ENCODE measurements at regions not wholly inside any gene's neighbourhood (a gene's known extent, or its start where the extent isn't known, plus 50 kb on each side); places are given as distances from the start of the nearest gene placed in this dataset.

DNA sequence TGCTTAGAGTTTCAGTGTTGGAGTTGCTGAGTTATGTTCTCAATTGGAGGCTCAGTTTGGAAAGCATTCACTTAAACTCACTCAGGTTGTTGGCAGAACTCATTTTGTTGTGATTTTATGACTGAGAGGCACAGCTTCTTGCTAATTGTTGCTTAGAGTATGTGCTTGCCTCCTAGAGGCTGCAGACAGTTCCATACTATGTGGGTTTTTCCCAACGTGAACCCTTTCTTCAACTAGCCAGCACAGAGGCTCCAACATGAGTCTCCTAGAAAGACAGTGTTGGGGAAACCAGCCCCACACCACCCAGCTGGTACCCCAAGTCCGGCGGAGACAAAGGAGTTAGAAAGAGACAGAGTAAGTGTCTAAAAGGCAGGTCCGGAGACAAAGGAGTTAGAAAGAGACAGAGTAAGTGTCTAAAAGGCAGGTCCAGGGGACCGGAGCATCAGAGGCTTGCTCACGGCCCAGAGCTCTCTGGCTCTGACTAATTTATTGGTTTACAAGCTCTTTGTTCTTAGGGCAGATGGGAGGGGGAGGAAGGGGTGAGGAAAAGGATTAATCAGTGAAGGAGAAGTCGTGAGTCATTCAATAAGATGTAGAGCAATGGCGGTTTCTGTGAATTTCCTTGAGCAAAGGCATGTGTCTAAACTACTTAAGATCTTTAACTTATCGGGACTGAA, 999.7 kb upstream of the LRRTM1 start:
- Mint-ChIP-seq H3K9me3 (peaks cover 6 to 24% (median 12%) of the 10 kb centered on the region in 7 donors), H3K36me3 (no peaks in the 10 kb centered on the region), H3K27me3 (no peaks in the 10 kb centered on the region), H3K4me1 (no peaks in the 10 kb centered on the region), H3K4me3 (no peak overlapping the region), H3K27ac (no peak overlapping the region)
- no peak for ATAC-seq (ENCODE audit: low read depth in 2 of 2)
- no peak for DNase-seq

DNA sequence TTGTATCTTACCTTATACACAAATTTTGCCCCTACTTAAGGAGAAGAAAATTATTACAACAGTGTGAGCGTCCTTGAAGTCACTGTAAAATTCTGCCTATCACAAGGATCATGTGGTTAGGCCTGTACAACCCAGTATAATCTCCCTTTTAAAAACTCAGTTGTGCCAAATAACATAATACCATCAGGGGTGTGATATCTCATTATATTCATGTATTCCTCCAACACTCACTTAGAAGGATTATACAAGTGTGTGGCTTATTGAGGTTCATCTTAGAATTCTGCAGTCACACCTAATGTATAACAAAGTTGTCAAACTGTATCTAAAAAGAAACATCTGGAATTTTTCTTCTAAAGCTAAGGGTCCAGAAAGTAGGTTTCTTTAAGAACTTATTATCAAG, 998.8 kb upstream of the LRRTM1 start:
- Mint-ChIP-seq H3K36me3 (no peaks in the 10 kb centered on the region), H3K4me1 (no peaks in the 10 kb centered on the region), H3K27me3 (no peaks in the 10 kb centered on the region), H3K9me3 (peaks cover 6 to 24% (median 12%) of the 10 kb centered on the region in 7 donors), H3K27ac (no peak overlapping the region), H3K4me3 (no peak overlapping the region)
- ATAC-seq (ENCODE audit: low read depth in 2 of 2) = no peak
- no peak for DNase-seq

DNA sequence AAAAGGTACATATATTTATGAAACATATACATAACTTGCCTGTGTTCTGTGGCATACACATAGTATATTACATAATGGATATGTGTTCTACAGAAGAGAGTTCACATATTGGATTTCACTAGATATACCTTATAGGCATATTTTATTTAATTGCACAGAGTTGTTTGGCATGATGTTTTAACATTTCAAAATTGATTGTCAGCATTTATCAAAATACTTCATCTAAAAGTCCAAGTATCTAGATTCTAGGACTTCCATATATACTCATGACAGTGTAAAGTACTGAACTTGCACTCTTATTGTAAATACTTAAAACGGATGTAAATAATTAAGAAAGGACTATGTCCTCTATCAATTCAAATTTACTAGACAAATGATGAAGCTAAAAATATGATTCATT, 995.3 kb upstream of the LRRTM1 start:
- H3K4me3 Mint-ChIP-seq = no peak overlapping the region
- no peaks in the 10 kb centered on the region for H3K36me3 Mint-ChIP-seq
- peaks cover 3 to 15% (median 8%) of the 10 kb centered on the region in 7 donors for H3K9me3 Mint-ChIP-seq

DNA sequence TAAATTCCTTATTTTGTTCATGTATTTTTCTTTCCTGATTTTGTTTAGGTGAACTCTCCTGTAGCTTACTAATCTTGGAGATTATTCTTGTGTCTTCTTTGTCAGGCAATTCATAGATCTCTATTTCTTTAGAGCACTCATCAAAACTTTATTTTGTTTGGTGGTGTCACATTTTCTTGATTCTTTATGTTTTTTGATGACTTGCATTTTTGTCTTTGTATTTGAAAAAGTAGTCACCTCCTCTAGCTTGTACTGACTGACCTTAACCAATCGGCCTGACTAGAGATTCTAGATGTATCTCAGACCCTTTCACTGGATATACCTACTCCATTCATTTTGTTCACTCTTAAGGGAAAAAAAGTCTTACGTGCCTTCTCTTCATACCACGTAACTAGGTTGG, 986.3 kb upstream of the LRRTM1 start:
- peaks cover 6 to 13% (median 8%) of the 10 kb centered on the region in 7 donors for H3K9me3 Mint-ChIP-seq
- H3K36me3 Mint-ChIP-seq = no peaks in the 10 kb centered on the region
- DNase-seq (no peak), ATAC-seq (ENCODE audit: low read depth in 2 of 2) (no peak)
- no peaks in the 10 kb centered on the region for H3K4me1 Mint-ChIP-seq
- no peaks in the 10 kb centered on the region for H3K27me3 Mint-ChIP-seq
- no peak overlapping the region for H3K27ac Mint-ChIP-seq
- no peak overlapping the region for H3K4me3 Mint-ChIP-seq

More for the DNA sequence above, 995.3 kb upstream of the LRRTM1 start:
- ATAC-seq (ENCODE audit: low read depth in 2 of 2) (no peak), DNase-seq (no peak)
- no peaks in the 10 kb centered on the region for H3K27me3 Mint-ChIP-seq
- no peak overlapping the region for H3K27ac Mint-ChIP-seq
- H3K4me1 Mint-ChIP-seq = no peaks in the 10 kb centered on the region

DNA sequence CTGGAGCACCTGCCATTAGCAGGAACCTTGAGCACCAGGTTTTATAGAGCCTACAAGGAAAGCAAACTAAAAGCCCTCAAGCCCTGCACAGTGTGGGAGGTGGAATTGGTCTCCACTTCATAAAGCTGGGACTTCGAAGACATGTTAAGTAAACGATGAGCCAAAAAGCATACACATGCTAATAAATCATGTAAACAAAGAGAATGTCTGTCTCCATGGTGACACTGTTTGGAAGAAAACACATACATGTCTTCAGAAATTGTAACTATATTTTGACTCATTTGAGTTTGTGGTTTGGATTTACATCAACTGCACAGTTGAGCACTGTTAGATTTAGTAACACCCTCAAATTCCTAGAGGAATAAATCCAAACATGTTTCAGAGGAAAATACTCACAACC, 978.5 kb upstream of the LRRTM1 start:
- Mint-ChIP-seq H3K36me3 (no peaks in the 10 kb centered on the region), H3K4me1 (no peaks in the 10 kb centered on the region), H3K9me3 (peaks cover 0 to 7% (median 5%) of the 10 kb centered on the region in 7 donors), H3K27ac (no peak overlapping the region), H3K4me3 (no peak overlapping the region), H3K27me3 (no peaks in the 10 kb centered on the region)
- ATAC-seq (ENCODE audit: low read depth in 2 of 2) (no peak), DNase-seq (no peak)

DNA sequence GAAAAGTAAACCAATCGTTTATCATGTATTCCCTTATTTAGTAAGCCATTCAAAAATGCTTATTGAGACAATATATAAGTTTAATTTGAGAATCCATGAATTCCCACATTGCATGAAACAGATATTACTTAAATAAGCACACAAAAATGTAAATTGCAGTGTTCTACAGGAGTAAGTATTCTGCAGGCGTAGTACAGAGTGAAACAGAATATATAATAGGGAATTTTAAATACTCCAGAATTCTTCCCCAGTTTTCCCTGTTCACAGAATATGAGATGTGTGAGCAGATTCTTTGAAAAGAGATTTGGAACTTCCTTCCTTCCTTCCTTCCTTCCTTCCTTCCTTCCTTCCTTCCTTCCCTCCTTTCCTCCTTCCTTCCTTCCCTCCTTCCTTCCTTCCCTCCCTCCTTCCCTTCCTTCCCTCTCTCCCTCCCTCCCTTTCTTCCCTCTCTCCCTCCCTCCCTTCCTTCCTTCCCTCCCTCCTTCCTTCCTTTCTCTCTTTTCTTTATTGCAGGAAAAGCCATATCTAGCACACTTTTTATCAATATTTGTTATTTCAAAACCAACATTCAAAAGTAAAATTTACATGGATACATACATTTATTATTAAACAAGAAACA, 977.7 kb upstream of the LRRTM1 start:
- ATAC-seq (ENCODE audit: low read depth in 2 of 2) = no peak

DNA sequence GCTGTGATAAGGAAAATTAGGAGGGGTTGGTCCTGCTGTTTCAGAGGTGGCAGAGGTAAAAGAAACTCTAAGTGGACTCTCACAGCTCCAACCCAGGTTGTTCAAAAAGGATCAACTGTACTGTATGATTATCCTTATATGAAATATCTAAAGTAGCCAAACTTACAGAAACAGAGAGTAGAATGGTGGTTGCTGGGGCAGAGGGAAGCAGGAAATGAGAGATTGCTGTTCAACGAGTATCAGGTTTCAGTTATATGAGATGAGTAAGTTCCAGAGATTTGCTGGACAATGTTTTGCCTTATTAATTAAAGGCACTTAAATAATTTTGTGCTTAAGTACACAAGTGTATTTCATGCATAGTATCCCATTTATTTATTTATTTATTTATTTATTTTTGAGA, 972.0 kb upstream of the LRRTM1 start:
- no peak for DNase-seq
- H3K4me3 Mint-ChIP-seq = no peak overlapping the region
- peaks cover 0 to 28% (median 7%) of the 10 kb centered on the region in 7 donors for H3K9me3 Mint-ChIP-seq

More for the DNA sequence above, 977.7 kb upstream of the LRRTM1 start:
- Mint-ChIP-seq H3K4me1 (no peaks in the 10 kb centered on the region), H3K4me3 (no peak overlapping the region), H3K36me3 (no peaks in the 10 kb centered on the region), H3K9me3 (peaks cover 0 to 6% (median 5%) of the 10 kb centered on the region in 7 donors), H3K27me3 (no peaks in the 10 kb centered on the region), H3K27ac (no peak overlapping the region)
- no peak for DNase-seq

DNA sequence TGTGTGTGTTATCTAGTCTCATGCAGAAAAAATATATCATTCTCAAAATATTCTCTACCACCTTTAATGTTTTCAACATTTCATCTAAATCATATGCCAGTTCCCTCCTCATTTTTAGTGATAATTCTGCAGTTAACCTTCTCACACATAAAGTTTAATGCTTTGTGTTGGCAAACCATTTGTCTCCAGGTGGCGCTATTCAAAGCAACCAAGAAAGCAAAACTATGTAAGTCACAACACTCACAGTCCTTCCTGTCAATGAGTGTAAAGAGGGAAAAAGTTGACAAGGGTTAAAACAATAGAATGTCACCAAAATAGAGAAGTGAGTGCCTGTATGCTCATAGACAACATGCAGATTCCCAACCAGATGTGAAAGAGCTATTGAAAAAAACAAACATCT, 961.6 kb upstream of the LRRTM1 start:
- Mint-ChIP-seq H3K4me1 (no peaks in the 10 kb centered on the region), H3K4me3 (no peak overlapping the region), H3K27ac (no peak overlapping the region), H3K27me3 (no peaks in the 10 kb centered on the region), H3K9me3 (peaks cover 4 to 24% (median 6%) of the 10 kb centered on the region in 7 donors), H3K36me3 (no peaks in the 10 kb centered on the region)
- ATAC-seq (ENCODE audit: low read depth in 2 of 2) = no peak
- DNase-seq = no peak

More for the DNA sequence above, 972.0 kb upstream of the LRRTM1 start:
- H3K27ac Mint-ChIP-seq = no peak overlapping the region
- no peaks in the 10 kb centered on the region for H3K27me3 Mint-ChIP-seq
- H3K36me3 Mint-ChIP-seq = no peaks in the 10 kb centered on the region
- no peaks in the 10 kb centered on the region for H3K4me1 Mint-ChIP-seq
- ATAC-seq (ENCODE audit: low read depth in 2 of 2) = no peak

DNA sequence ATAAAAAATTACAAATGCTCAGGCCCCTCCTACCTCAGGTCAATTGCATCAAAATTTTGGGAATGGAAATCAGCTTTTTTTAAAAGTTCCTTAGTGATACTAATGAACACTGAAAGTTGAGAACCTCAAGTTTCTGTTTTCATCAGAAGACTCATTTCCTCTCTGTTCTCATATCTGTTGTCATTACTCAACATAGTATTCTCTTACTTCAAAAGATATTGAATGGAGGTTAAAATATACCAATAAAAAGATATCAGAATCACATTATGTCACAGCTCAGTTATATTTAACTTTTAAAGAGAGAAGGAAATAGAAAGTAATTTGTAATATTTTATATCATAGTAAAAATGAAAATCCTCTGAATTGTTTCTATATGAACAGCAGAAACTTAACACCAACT, 959.4 kb upstream of the LRRTM1 start:
- H3K9me3 Mint-ChIP-seq = peaks cover 2 to 17% (median 4%) of the 10 kb centered on the region in 7 donors
- ATAC-seq (ENCODE audit: low read depth in 2 of 2) = no peak
- no peaks in the 10 kb centered on the region for H3K27me3 Mint-ChIP-seq
- no peak overlapping the region for H3K27ac Mint-ChIP-seq
- no peak for DNase-seq
- no peaks in the 10 kb centered on the region for H3K4me1 Mint-ChIP-seq
- no peak overlapping the region for H3K4me3 Mint-ChIP-seq
- H3K36me3 Mint-ChIP-seq = no peaks in the 10 kb centered on the region

DNA sequence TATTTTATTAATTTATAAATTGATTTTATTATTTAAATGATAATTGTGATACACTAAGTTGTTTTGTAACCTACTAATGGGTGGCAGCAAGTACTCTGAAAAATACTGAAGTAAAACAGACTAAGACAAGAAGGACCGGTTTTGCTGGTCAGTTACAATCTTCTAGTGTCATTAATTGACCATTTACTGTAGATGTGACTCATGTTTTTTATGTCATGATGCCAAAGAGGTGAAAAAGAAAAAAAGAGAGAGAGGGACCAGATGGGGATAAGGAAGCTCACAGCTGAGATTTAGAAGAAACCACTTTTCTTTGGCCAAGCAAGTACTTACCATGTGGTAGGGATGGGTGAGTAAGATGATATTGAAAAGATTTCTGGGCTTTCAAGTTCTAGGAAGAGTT, 955.8 kb upstream of the LRRTM1 start:
- H3K27me3 Mint-ChIP-seq = no peaks in the 10 kb centered on the region
- no peak overlapping the region for H3K27ac Mint-ChIP-seq
- H3K36me3 Mint-ChIP-seq = no peaks in the 10 kb centered on the region
- H3K4me1 Mint-ChIP-seq = no peaks in the 10 kb centered on the region
- no peaks in the 10 kb centered on the region for H3K9me3 Mint-ChIP-seq
- no peak for ATAC-seq (ENCODE audit: low read depth in 2 of 2)
- no peak overlapping the region for H3K4me3 Mint-ChIP-seq
- DNase-seq = no peak

DNA sequence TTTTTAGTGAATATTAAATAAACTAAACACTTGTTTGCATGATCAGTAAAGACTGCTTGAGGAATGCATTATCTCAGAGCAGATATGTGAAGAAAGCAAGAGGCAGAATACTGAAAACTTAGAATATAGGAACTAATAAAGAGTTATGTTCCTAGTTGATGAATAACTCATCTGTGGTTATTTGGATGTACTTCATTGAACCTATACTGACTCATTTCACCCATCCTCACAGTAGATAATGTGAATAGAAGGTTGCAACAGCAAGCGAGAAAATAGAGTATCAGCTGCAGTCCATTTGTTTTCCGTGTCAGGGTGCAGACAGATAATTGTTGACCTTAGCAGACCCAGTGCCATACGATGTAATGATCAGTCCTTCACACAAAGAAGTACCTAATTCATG, 945.7 kb upstream of the LRRTM1 start:
- no peaks in the 10 kb centered on the region for H3K36me3 Mint-ChIP-seq
- H3K9me3 Mint-ChIP-seq = peaks cover 0 to 14% (median 6%) of the 10 kb centered on the region in 7 donors
- no peak overlapping the region for H3K4me3 Mint-ChIP-seq
- DNase-seq (no peak), ATAC-seq (ENCODE audit: low read depth in 2 of 2) (no peak)
- H3K27ac Mint-ChIP-seq = no peak overlapping the region
- H3K4me1 Mint-ChIP-seq = no peaks in the 10 kb centered on the region
- H3K27me3 Mint-ChIP-seq = no peaks in the 10 kb centered on the region

DNA sequence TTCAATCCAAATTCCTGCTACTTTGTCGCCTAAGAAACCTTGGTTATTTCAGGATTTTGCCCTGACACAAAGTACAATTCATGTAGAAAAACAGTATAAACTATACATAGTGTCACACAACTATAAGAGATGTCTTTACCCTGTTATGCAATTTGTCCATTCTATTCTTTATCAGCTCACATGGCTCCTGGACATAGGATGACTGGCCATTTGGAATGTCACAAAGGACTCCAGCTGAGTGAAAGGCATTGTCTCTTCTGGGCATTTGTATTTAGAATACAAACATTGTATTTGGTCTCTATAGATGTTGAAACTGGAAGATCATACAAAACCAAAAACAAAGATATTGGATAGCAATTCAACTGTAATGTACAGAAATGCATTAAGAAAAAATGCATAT, 944.6 kb upstream of the LRRTM1 start:
- H3K27me3 Mint-ChIP-seq = no peaks in the 10 kb centered on the region
- H3K36me3 Mint-ChIP-seq = no peaks in the 10 kb centered on the region
- ATAC-seq (ENCODE audit: low read depth in 2 of 2) = no peak
- no peaks in the 10 kb centered on the region for H3K4me1 Mint-ChIP-seq
- no peak overlapping the region for H3K4me3 Mint-ChIP-seq
- H3K9me3 Mint-ChIP-seq = peaks cover 0 to 14% (median 7%) of the 10 kb centered on the region in 7 donors
- H3K27ac Mint-ChIP-seq = no peak overlapping the region
- DNase-seq = no peak

DNA sequence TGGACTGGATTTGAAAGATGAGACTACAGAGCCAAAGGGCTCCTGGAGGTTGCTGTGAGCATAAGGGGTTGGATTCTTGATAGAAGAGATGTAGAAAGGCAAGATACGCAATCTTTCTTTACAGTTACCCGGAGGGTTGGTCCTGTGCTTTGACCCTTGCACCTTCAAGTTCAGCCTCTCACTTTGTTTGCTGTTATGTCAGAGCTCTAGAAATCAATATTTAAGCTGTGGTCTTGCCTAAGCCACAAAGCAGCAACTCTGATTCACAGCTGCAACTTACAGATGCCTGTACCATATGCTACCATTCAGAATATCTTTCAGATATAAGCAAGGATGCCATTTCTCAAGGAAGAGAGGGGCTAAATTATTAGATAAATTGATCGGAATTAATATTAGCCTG, 943.1 kb upstream of the LRRTM1 start:
- no peak for DNase-seq
- H3K4me3 Mint-ChIP-seq = no peak overlapping the region
- H3K36me3 Mint-ChIP-seq = no peaks in the 10 kb centered on the region
- H3K4me1 Mint-ChIP-seq = no peaks in the 10 kb centered on the region
- no peak for ATAC-seq (ENCODE audit: low read depth in 2 of 2)
- peaks cover 0 to 10% (median 5%) of the 10 kb centered on the region in 7 donors for H3K9me3 Mint-ChIP-seq
- H3K27me3 Mint-ChIP-seq = no peaks in the 10 kb centered on the region
- H3K27ac Mint-ChIP-seq = no peak overlapping the region

DNA sequence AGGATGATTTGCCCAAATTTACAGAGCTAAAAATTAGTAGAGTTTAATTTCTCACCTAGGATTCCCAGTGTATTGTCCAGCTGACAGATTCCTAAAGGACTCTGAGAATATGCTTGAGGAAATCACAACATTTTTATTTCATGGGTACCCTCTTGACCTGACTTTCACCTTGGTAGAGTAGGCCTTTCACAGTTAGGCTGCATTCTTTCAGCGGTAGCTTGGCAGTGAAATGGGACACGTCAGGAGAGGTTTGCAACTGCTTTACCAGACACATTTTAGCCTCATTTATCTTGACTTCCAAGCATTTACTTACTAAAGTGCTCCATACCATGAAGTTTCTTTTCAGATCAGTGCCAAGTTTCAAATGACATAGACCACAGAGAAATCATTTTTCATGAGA, 937.9 kb upstream of the LRRTM1 start:
- ATAC-seq (ENCODE audit: low read depth in 2 of 2) (no peak), DNase-seq (no peak)
- no peaks in the 10 kb centered on the region for H3K36me3 Mint-ChIP-seq
- peaks cover 0 to 16% (median 0%) of the 10 kb centered on the region in 7 donors for H3K9me3 Mint-ChIP-seq
- no peak overlapping the region for H3K27ac Mint-ChIP-seq
- no peak overlapping the region for H3K4me3 Mint-ChIP-seq
- H3K4me1 Mint-ChIP-seq = no peaks in the 10 kb centered on the region
- H3K27me3 Mint-ChIP-seq = no peaks in the 10 kb centered on the region

Data from naive B cell (primary cell).